PC-3 (cell line): ENCODE measurements at regions not wholly inside any gene's neighbourhood (a gene's known extent, or its start where the extent isn't known, plus 50 kb on each side); places are given as distances from the start of the nearest gene placed in this dataset.

Experiments
- ATAC-seq: fragments of 200-7000 bp; cut with Tn5 transposase; 2 replicates; pipeline ENCODE4 v1.9.1; 2020; ENCODE audit warnings: mild to moderate bottlenecking, moderate library complexity
- BruUV-seq: library from RNA; stranded (reverse); fragments of 400-500 nt; replicated peaks from 2 replicates; lab custom pipeline; 2021; lab: Mats Ljungman, UMichigan
- CTCF ChIA-PET: fragments of 300-600 bp; sonication (Branson Sonifier 250); formaldehyde crosslinking; loops from one replicate; lab custom pipeline; 2022; ENCODE audit warnings: antibody characterized with exemption; lab: Charles Lee
- POLR2A ChIA-PET: fragments of 300-600 bp; sonication (Branson Sonifier 250); formaldehyde crosslinking; loops from one replicate; lab custom pipeline; 2022; ENCODE audit warnings: antibody characterized with exemption; ENCODE audit not compliant: unreplicated experiment; lab: Charles Lee
- DNase-seq: peaks from one replicate; pipeline ENCODE4 v3.0.0-alpha.2; 2015
- H2AFZ ChIP-seq: fragments of 300-600 bp; sonication (generic); 2 replicates; pipeline ENCODE4 v1.6.0; 2016; ENCODE audit warnings: antibody characterized with exemption, low read length
- H3F3A ChIP-seq: fragments of 300-600 bp; sonication (generic); one replicate; pipeline ENCODE4 v1.6.0; 2017; ENCODE audit warnings: antibody characterized with exemption, low read length, control low read depth, mild to moderate bottlenecking; ENCODE audit not compliant: unreplicated experiment
- H3K27ac ChIP-seq: fragments of 300-600 bp; sonication (generic); 2 replicates; pipeline ENCODE4 v1.5.1; 2016; ENCODE audit warnings: mild to moderate bottlenecking, low read length
- H3K27me3 ChIP-seq: fragments of 300-600 bp; sonication (generic); 2 replicates; pipeline ENCODE4 v1.6.1; 2016; ENCODE audit warnings: low read length, mixed read lengths
- H3K36me3 ChIP-seq: fragments of 300-600 bp; sonication (generic); 2 replicates; pipeline ENCODE4 v1.6.1; 2016; ENCODE audit warnings: low read depth, mixed run types, low read length, mixed read lengths
- H3K4me1 ChIP-seq: fragments of 300-600 bp; sonication (generic); 2 replicates; pipeline ENCODE4 v1.5.1; 2016; ENCODE audit warnings: low read length; ENCODE audit not compliant: insufficient read depth
- H3K4me2 ChIP-seq: fragments of 300-600 bp; sonication (generic); 2 replicates; pipeline ENCODE4 v1.6.0; 2016; ENCODE audit warnings: low read length
- H3K4me3 ChIP-seq: fragments of 300-600 bp; sonication (generic); 2 replicates; pipeline ENCODE4 v1.5.1; 2016; ENCODE audit warnings: mild to moderate bottlenecking, low read length, mixed read lengths
- H3K79me2 ChIP-seq: fragments of 300-600 bp; sonication (generic); 2 replicates; pipeline ENCODE4 v1.6.1; 2017; ENCODE audit warnings: low read length, mixed read lengths
- H3K9ac ChIP-seq: fragments of 300-600 bp; sonication (generic); 2 replicates; pipeline ENCODE4 v1.6.0; 2016; ENCODE audit warnings: mild to moderate bottlenecking, low read length
- H3K9me2 ChIP-seq: fragments of 300-600 bp; sonication (generic); replicated peaks from 2 replicates; pipeline ENCODE4 v1.6.1; 2016; ENCODE audit warnings: mixed run types, low read length, mixed read lengths
- H3K9me3 ChIP-seq: fragments of 300-600 bp; sonication (generic); 2 replicates; pipeline ENCODE4 v1.6.1; 2016; ENCODE audit warnings: low read length, mixed read lengths
- H4K20me1 ChIP-seq: fragments of 300-600 bp; sonication (generic); 2 replicates; pipeline ENCODE4 v1.6.1; 2016; ENCODE audit warnings: low read length, mixed read lengths
- EZH2 ChIP-seq: fragments of 300-600 bp; sonication (generic); IDR thresholded peaks from one replicate; pipeline ENCODE4 v1.6.1; 2017; ENCODE audit warnings: antibody characterized with exemption, mild to moderate bottlenecking, low read length; ENCODE audit not compliant: unreplicated experiment
- EZH2phosphoT487 ChIP-seq: fragments of 300-600 bp; sonication (generic); IDR thresholded peaks from 2 replicates; pipeline ENCODE4 v1.6.1; 2018; ENCODE audit warnings: mild to moderate bottlenecking, antibody characterized with exemption, low read length, borderline replicate concordance
- intact Hi-C: fragments of 100-400 bp; cut with micrococcal nuclease; formaldehyde crosslinking; loops from 2 replicates; pipeline ENCODE4 v1.9.0; 2023
- TF ChIP-seq, protein P1 (sequence below): fragments of 300-600 bp; sonication (generic); conservative IDR thresholded peaks from 2 replicates; pipeline ENCODE4 v1.5.1; 2017; ENCODE audit warnings: antibody characterized with exemption, low read depth, mild to moderate bottlenecking, low read length

DNA sequence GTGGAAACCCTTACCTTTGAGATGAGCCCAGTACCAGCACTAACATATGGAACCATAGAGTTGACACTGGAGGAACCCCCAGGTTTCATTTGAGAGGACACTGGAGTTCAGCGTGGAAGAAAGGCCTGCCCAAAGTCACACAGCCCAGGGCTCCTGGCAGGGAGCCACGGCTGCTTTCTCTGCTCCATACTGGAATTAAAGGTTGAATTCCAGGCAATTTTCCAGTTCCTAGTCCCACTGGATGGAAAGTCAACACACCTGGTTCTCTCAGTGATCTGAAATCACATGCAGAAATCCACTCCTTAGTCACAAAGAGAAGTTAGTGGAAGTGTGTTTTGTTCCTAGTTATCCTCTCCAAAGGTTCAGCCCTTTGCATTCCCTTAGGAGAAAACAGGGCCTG is 336.1 kb upstream of the SKOR2 start:
- intact Hi-C loops, result no loop called here
- CTCF ChIA-PET, result no interaction called here

DNA sequence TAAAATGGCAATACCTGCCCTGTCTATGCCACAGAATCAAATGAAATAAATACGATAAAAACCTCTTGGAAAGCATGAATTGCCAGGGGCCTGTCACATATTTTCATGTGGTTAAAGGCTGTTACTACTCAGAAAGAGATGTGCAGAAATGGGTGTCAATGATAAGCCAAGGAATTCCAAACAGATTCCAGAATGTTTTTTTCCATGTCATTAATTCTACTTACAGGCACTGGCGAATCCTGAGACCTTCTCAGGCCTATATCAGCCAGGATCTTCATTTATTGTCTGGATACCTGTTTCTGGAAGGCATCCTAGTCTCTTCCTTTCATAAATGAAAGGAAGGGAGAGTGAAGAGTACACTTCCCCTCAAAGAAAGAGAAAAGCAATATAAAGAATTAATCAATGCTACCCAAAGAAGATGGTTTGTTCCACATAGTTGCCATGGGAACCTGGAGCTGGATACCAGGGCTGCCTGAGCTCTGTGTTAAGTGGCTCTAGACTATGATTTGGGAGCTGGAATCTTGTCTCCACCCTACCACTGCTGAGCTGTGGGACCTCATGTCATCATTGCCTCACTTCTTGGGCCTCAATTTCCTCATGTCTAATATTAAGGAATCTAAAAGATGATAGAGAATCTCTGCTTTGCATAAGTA is 335.1 kb upstream of the SKOR2 start:
- no peak overlapping the region for H3K4me2 ChIP-seq
- no peaks in the 10 kb centered on the region for H3K4me1 ChIP-seq
- intact Hi-C loops, result no loop called here
- no peak overlapping the region for H3K9ac ChIP-seq
- no peaks in the 10 kb centered on the region for H3F3A ChIP-seq
- ATAC-seq (no peak), DNase-seq (no peak)
- no TSS peak for BruUV-seq
- no peaks in the 10 kb centered on the region for H3K36me3 ChIP-seq
- H3K27me3 ChIP-seq, result no peaks in the 10 kb centered on the region
- no peaks in the 10 kb centered on the region for H3K9me3 ChIP-seq
- H3K4me3 ChIP-seq, result no peak overlapping the region
- TF ChIP-seq EZH2phosphoT487 (no peak), EZH2 (no peak)
- TF ChIP-seq, protein P1, sequence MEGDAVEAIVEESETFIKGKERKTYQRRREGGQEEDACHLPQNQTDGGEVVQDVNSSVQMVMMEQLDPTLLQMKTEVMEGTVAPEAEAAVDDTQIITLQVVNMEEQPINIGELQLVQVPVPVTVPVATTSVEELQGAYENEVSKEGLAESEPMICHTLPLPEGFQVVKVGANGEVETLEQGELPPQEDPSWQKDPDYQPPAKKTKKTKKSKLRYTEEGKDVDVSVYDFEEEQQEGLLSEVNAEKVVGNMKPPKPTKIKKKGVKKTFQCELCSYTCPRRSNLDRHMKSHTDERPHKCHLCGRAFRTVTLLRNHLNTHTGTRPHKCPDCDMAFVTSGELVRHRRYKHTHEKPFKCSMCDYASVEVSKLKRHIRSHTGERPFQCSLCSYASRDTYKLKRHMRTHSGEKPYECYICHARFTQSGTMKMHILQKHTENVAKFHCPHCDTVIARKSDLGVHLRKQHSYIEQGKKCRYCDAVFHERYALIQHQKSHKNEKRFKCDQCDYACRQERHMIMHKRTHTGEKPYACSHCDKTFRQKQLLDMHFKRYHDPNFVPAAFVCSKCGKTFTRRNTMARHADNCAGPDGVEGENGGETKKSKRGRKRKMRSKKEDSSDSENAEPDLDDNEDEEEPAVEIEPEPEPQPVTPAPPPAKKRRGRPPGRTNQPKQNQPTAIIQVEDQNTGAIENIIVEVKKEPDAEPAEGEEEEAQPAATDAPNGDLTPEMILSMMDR, result no peak
- no peak overlapping the region for H3K27ac ChIP-seq
- no peaks in the 10 kb centered on the region for H3K79me2 ChIP-seq
- CTCF ChIA-PET, result no interaction called here
- no peaks in the 10 kb centered on the region for H3K9me2 ChIP-seq
- H2AFZ ChIP-seq, result no peak overlapping the region
- POLR2A ChIA-PET, result no interaction called here
- H4K20me1 ChIP-seq, result no peaks in the 10 kb centered on the region

More for the DNA sequence above, 336.1 kb upstream of the SKOR2 start:
- no peaks in the 10 kb centered on the region for H3K4me1 ChIP-seq
- TF ChIP-seq EZH2 (no peak), EZH2phosphoT487 (no peak)
- TF ChIP-seq, protein P1, result no peak
- BruUV-seq, result no TSS peak
- no peak overlapping the region for H3K4me3 ChIP-seq
- POLR2A ChIA-PET, result no interaction called here
- H3K9me3 ChIP-seq, result no peaks in the 10 kb centered on the region
- no peaks in the 10 kb centered on the region for H3F3A ChIP-seq
- H3K27ac ChIP-seq, result no peak overlapping the region
- H3K9ac ChIP-seq, result no peak overlapping the region
- no peaks in the 10 kb centered on the region for H4K20me1 ChIP-seq
- H3K4me2 ChIP-seq, result no peak overlapping the region
- no peaks in the 10 kb centered on the region for H3K27me3 ChIP-seq
- H3K36me3 ChIP-seq, result no peaks in the 10 kb centered on the region
- no peak for ATAC-seq
- H2AFZ ChIP-seq, result no peak overlapping the region
- H3K79me2 ChIP-seq, result no peaks in the 10 kb centered on the region
- H3K9me2 ChIP-seq, result no peaks in the 10 kb centered on the region
- DNase-seq, result no peak

DNA sequence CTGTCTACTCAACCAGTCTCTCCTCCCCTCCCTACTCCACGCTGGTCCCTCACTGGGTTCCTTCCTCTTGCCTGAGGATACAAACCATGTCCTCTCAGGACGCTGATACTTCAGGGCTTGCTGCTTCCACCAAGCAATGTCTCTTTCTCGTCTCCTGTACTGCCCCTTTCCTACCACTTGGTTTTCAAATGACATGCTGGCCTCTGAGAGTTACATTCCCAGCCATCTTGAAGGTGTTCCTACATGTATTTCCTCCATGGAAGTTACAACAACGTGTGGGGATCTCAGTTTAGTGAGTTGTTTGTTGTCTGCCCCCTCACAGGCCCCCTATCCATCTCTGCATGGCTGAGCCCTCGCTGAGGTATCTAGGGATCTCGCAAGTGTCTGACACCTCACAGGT is 334.5 kb upstream of the SKOR2 start:
- ChIA-PET CTCF (no interaction called here), POLR2A (no interaction called here)
- no peaks in the 10 kb centered on the region for H4K20me1 ChIP-seq
- no peak overlapping the region for H3K4me3 ChIP-seq
- TF ChIP-seq, protein P1, result no peak
- TF ChIP-seq EZH2phosphoT487 (no peak), EZH2 (no peak)
- no peaks in the 10 kb centered on the region for H3K27me3 ChIP-seq
- no peaks in the 10 kb centered on the region for H3F3A ChIP-seq
- H3K79me2 ChIP-seq, result no peaks in the 10 kb centered on the region
- DNase-seq (no peak), ATAC-seq (no peak)
- intact Hi-C loops, result no loop called here
- no peak overlapping the region for H2AFZ ChIP-seq
- no peak overlapping the region for H3K27ac ChIP-seq
- no peaks in the 10 kb centered on the region for H3K36me3 ChIP-seq
- no peaks in the 10 kb centered on the region for H3K4me1 ChIP-seq
- no peak overlapping the region for H3K4me2 ChIP-seq
- H3K9ac ChIP-seq, result no peak overlapping the region
- no TSS peak for BruUV-seq
- no peaks in the 10 kb centered on the region for H3K9me2 ChIP-seq
- H3K9me3 ChIP-seq, result no peaks in the 10 kb centered on the region
